ENCODE measurements at regions not wholly inside any gene's neighbourhood (a gene's known extent, or its start where the extent isn't known, plus 50 kb on each side); places are given as distances from the start of the nearest gene placed in this dataset.

DNA sequence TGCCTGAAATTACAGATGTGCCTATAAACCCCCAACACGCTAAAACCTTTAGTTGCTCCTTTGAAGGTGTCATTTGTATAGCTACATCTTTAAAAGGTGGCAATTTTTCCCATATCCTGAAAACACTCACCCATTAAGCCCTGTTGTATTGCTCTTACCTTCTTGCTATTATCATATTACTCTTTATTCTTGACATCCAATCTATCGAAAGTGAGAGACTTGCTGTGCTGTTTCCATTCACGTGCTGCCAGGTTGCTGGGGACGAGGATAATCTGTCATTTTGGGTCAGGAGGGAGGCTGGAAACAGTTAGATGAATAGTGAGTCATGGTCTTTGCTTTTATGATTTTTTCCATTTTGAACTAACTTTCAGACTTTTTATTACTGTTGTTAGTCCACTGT, 213.0 kb upstream of the PRMT6 start:
- TF ChIP-seq EZH2phosphoT487 (IDR thresholded peaks at IDR 0.05; ENCODE audit: borderline replicate concordance, low read depth, low read length) (no peak), CTCF (conservative IDR thresholded peaks at IDR 0.05; ENCODE audit: low read length) (no peak)
- Histone ChIP-seq H3K27ac (ENCODE audit: low read depth, low read length, poor library complexity, severe bottlenecking) (no peak overlapping the region), H4K20me1 (ENCODE audit: insufficient read depth, low read length) (no peaks in the 10 kb centered on the region), H3K9me2 (ENCODE audit: insufficient read depth, low read length) (no peaks in the 10 kb centered on the region), H3K4me2 (ENCODE audit: low read length) (no peak overlapping the region), H3K4me3 (ENCODE audit: low read depth, low read length, poor library complexity, severe bottlenecking) (no peak overlapping the region), H3K79me2 (ENCODE audit: insufficient read depth, low read depth, low read length) (no peaks in the 10 kb centered on the region), H3K36me3 (ENCODE audit: insufficient read depth, low read length) (no peaks in the 10 kb centered on the region), H3K4me1 (ENCODE audit: insufficient read depth, low read length, poor library complexity, severe bottlenecking) (no peaks in the 10 kb centered on the region), H3K9me3 (ENCODE audit: low read length) (no peaks in the 10 kb centered on the region), H2AFZ (ENCODE audit: low read length) (no peak overlapping the region)
- intact Hi-C loops (cut with micrococcal nuclease; ENCODE audit: unreplicated experiment): no loop called here
- BruUV-seq (replicated peaks): no TSS peak
- ChIA-PET POLR2A (interaction anchor here (0.6 kb wide), 1 partner anchor 394 kb away, joined by 4 read pairs; no protein-coding TSS in a partner anchor), CTCF (ENCODE audit: unreplicated experiment) (no interaction called here)
- no peak for DNase-seq (ENCODE audit: low spot score)

DNA sequence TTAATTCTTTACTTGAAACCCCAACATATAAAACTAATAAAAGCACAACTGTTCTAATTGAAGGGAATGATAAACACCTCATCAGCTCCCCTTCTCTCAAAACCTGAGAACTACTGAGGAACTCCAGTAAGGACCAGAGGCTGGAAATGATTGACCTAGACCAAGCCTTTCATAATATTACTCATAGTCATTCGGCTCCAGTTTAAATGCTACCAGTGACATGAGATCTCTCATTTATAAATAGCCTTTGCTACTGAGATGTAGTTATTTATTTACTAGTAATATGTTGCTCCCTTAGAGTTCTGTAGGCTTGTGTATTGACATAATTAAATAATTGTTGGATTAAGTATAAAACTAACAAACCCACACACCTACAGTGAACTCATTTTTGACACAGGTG, 209.8 kb upstream of the PRMT6 start:
- H3K36me3 ChIP-seq (ENCODE audit: insufficient read depth, low read length): no peaks in the 10 kb centered on the region
- no peaks in the 10 kb centered on the region for H3K4me1 ChIP-seq (ENCODE audit: insufficient read depth, low read length, poor library complexity, severe bottlenecking)
- H3K9me3 ChIP-seq (ENCODE audit: low read length): no peaks in the 10 kb centered on the region
- intact Hi-C loops (cut with micrococcal nuclease; ENCODE audit: unreplicated experiment): no loop called here
- H3K79me2 ChIP-seq (ENCODE audit: insufficient read depth, low read depth, low read length): no peaks in the 10 kb centered on the region
- H3K9me2 ChIP-seq (ENCODE audit: insufficient read depth, low read length): no peaks in the 10 kb centered on the region
- POLR2A ChIA-PET: no interaction called here
- no TSS peak for BruUV-seq (replicated peaks)
- TF ChIP-seq CTCF (conservative IDR thresholded peaks at IDR 0.05; ENCODE audit: low read length) (no peak), EZH2phosphoT487 (IDR thresholded peaks at IDR 0.05; ENCODE audit: borderline replicate concordance, low read depth, low read length) (no peak)
- no peak for DNase-seq (ENCODE audit: low spot score)
- H4K20me1 ChIP-seq (ENCODE audit: insufficient read depth, low read length): no peaks in the 10 kb centered on the region
- no peak overlapping the region for H3K27ac ChIP-seq (ENCODE audit: low read depth, low read length, poor library complexity, severe bottlenecking)
- CTCF ChIA-PET (ENCODE audit: unreplicated experiment): no interaction called here
- no peak overlapping the region for H3K4me2 ChIP-seq (ENCODE audit: low read length)
- no peak overlapping the region for H2AFZ ChIP-seq (ENCODE audit: low read length)
- no peak overlapping the region for H3K4me3 ChIP-seq (ENCODE audit: low read depth, low read length, poor library complexity, severe bottlenecking)

DNA sequence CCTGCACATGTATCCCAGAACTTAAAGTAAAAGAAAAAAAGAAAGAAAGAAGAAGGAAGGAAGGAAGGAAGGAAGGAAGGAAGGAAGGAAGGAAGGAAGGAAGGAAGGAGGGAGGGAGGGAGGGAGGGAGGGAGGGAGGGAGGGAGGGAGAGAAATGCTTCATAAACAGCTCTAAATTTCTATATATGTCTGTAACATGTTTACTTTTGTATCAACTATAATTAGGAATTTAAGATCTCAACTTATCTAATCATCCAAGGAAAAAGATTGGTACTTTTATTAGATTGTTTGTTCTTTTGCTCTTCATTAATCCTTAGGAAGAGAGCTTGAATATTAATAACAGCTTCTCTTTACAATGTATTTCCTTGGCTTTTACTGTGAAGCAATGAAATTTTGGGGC, 195.4 kb upstream of the PRMT6 start:
- no peaks in the 10 kb centered on the region for H3K79me2 ChIP-seq (ENCODE audit: insufficient read depth, low read depth, low read length)
- no peaks in the 10 kb centered on the region for H3K36me3 ChIP-seq (ENCODE audit: insufficient read depth, low read length)

More for the DNA sequence above, 195.4 kb upstream of the PRMT6 start:
- H3K9me3 ChIP-seq (ENCODE audit: low read length): no peaks in the 10 kb centered on the region
- H4K20me1 ChIP-seq (ENCODE audit: insufficient read depth, low read length): no peaks in the 10 kb centered on the region
- H2AFZ ChIP-seq (ENCODE audit: low read length): no peak overlapping the region
- H3K9me2 ChIP-seq (ENCODE audit: insufficient read depth, low read length): no peaks in the 10 kb centered on the region
- TF ChIP-seq CTCF (conservative IDR thresholded peaks at IDR 0.05; ENCODE audit: low read length) (no peak), EZH2phosphoT487 (IDR thresholded peaks at IDR 0.05; ENCODE audit: borderline replicate concordance, low read depth, low read length) (no peak)
- no TSS peak for BruUV-seq (replicated peaks)
- no peak overlapping the region for H3K4me2 ChIP-seq (ENCODE audit: low read length)
- intact Hi-C loops (cut with micrococcal nuclease; ENCODE audit: unreplicated experiment): no loop called here
- POLR2A ChIA-PET: no interaction called here
- H3K4me3 ChIP-seq (ENCODE audit: low read depth, low read length, poor library complexity, severe bottlenecking): no peak overlapping the region
- DNase-seq (ENCODE audit: low spot score): no peak
- H3K27ac ChIP-seq (ENCODE audit: low read depth, low read length, poor library complexity, severe bottlenecking): no peak overlapping the region
- CTCF ChIA-PET (ENCODE audit: unreplicated experiment): no interaction called here
- no peaks in the 10 kb centered on the region for H3K4me1 ChIP-seq (ENCODE audit: insufficient read depth, low read length, poor library complexity, severe bottlenecking)

Data from OCI-LY7 (cell line).